ENCODE measurements at regions not wholly inside any gene's neighbourhood (a gene's known extent, or its start where the extent isn't known, plus 50 kb on each side); places are given as distances from the start of the nearest gene placed in this dataset.

DNA sequence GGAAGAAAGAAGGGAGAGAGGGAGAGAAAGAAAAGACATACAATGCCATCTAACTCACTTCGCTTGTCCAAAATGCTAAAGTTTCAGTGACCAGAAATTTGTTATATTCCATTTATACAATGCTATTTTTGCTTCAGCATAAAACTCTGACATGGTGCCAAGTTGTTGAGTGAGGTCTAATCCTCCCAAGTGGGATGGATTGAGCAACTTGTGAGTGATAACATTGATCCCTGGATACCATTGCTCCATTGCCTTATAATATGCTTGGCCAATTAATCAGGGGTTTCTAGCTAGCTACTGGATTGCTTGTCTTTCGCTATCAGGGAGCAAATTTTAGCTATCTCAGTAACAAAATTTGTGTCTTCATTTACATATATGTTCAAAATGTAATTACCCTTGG is 615.6 kb upstream of the DPPA4 start:
- no peak for TF ChIP-seq POLR2A (IDR thresholded peaks at IDR 0.05)
- TF ChIP-seq, protein P1, sequence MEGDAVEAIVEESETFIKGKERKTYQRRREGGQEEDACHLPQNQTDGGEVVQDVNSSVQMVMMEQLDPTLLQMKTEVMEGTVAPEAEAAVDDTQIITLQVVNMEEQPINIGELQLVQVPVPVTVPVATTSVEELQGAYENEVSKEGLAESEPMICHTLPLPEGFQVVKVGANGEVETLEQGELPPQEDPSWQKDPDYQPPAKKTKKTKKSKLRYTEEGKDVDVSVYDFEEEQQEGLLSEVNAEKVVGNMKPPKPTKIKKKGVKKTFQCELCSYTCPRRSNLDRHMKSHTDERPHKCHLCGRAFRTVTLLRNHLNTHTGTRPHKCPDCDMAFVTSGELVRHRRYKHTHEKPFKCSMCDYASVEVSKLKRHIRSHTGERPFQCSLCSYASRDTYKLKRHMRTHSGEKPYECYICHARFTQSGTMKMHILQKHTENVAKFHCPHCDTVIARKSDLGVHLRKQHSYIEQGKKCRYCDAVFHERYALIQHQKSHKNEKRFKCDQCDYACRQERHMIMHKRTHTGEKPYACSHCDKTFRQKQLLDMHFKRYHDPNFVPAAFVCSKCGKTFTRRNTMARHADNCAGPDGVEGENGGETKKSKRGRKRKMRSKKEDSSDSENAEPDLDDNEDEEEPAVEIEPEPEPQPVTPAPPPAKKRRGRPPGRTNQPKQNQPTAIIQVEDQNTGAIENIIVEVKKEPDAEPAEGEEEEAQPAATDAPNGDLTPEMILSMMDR (IDR thresholded peaks at IDR 0.05) = no peak
